K562 (cell line): ENCODE measurements at regions not wholly inside any gene's neighbourhood (a gene's known extent, or its start where the extent isn't known, plus 50 kb on each side); places are given as distances from the start of the nearest gene placed in this dataset.

ENCODE experiments used
- ATAC-seq: fragments of 200-7000 bp; cut with Tn5 transposase; 3 replicates; pipeline ENCODE4 v1.9.1; 2020; ENCODE audit warnings: moderate library complexity
- BruUV-seq: library from RNA; stranded (reverse); fragments of 400-500 nt; replicated peaks from 2 replicates; lab custom pipeline; 2021; lab: Mats Ljungman, UMichigan
- CTCF ChIA-PET: fragments of 300-600 bp; formaldehyde crosslinking; extraction: SDS; loops from one replicate; lab custom pipeline; 2021; ENCODE audit warnings: low intra/inter-chr PET ratio; lab: Yijun Ruan, JAX
- POLR2A ChIA-PET: fragments of 300-600, 350-650 bp; sonication (Branson Sonifier 250); formaldehyde crosslinking; extraction: SDS; loops from one replicate; lab custom pipeline; 2021; ENCODE audit warnings: antibody characterized with exemption, inconsistent platforms; lab: Yijun Ruan, JAX
- DNase-seq, 4 experiments: peaks; one replicate each; pipeline versions ENCODE4 v3.0.0 to v3.0.0-alpha.2; 2011 to 2018; ENCODE audit warnings: low spot score in 3 of 4, mixed read lengths in 3 of 4; ENCODE audit errors: extremely low read depth in 1 of 4
- FAIRE-seq: peaks from 2 replicates; lab custom pipeline; 2011; peaks lifted over from hg19 to GRCh38; lab: Jason Lieb, UNC
- H2AFZ ChIP-seq: 2 replicates; pipeline ENCODE4 v1.6.0; 2011; ENCODE audit warnings: low read depth, low read length, control low read depth, inconsistent platforms
- H3K27ac ChIP-seq: fragments of 200-600 bp; 3 replicates; pipeline ENCODE4 v1.8.0; 2011; ENCODE audit warnings: low read depth, mild to moderate bottlenecking, control low read depth, inconsistent platforms, low read length, moderate library complexity, mixed read lengths; ENCODE audit errors: extremely low read depth
- H3K27me3 ChIP-seq, 2 experiments: fragments of 300-600 bp in 1 of 2; 2 replicates in 1 of 2; 3 replicates in 1 of 2; pipeline versions ENCODE4 v1.6.0 to v1.8.0; 2011; ENCODE audit warnings: inconsistent platforms in 2 of 2, low read length in 2 of 2, mild to moderate bottlenecking in 1 of 2, mixed read lengths in 1 of 2, moderate library complexity in 1 of 2; ENCODE audit not compliant: control insufficient read depth in 2 of 2, insufficient read depth in 2 of 2
- H3K36me3 ChIP-seq: fragments of 300-600 bp; 3 replicates; pipeline ENCODE4 v1.8.0; 2011; ENCODE audit warnings: mild to moderate bottlenecking, low read length, inconsistent platforms; ENCODE audit not compliant: control insufficient read depth, insufficient read depth
- H3K4me1 ChIP-seq, 2 experiments: fragments of 200-600 bp in 1 of 2; replicated peaks in 1 of 2; 2 replicates in 1 of 2; 3 replicates in 1 of 2; pipeline versions ENCODE4 v1.5.1 to v1.8.0; 2011; ENCODE audit warnings: inconsistent platforms in 2 of 2, low read length in 2 of 2, mild to moderate bottlenecking in 1 of 2, mixed read lengths in 1 of 2, moderate library complexity in 1 of 2; ENCODE audit not compliant: control insufficient read depth in 2 of 2, insufficient read depth in 2 of 2
- H3K4me2 ChIP-seq: 2 replicates; pipeline ENCODE4 v1.6.1; 2011; ENCODE audit warnings: low read length, control low read depth, inconsistent platforms, mixed read lengths; ENCODE audit not compliant: insufficient read depth
- H3K4me3 ChIP-seq: fragments of 200-600 bp; sonication (generic), shearing (Covaris generic); 2 replicates; pipeline ENCODE4 v1.5.1; 2016; ENCODE audit warnings: control low read depth, inconsistent platforms
- H3K79me2 ChIP-seq: fragments of 200-600 bp; 3 replicates; pipeline ENCODE4 v1.8.0; 2011; ENCODE audit warnings: low read length, inconsistent platforms; ENCODE audit not compliant: control insufficient read depth, insufficient read depth
- H3K9ac ChIP-seq, 2 experiments: 2 replicates each; pipeline versions ENCODE4 v1.6.0 to v1.6.1; 2011; ENCODE audit warnings: low read depth in 2 of 2, low read length in 2 of 2, control low read depth in 1 of 2, inconsistent platforms in 1 of 2, mild to moderate bottlenecking in 1 of 2, mixed read lengths in 1 of 2; ENCODE audit not compliant: insufficient read depth in 1 of 2
- H3K9me1 ChIP-seq: one replicate; pipeline ENCODE4 v1.6.0; 2011; ENCODE audit warnings: inconsistent platforms, mild to moderate bottlenecking, low read length, moderate library complexity; ENCODE audit not compliant: control insufficient read depth, insufficient read depth
- H3K9me3 ChIP-seq: replicated peaks from 2 replicates; pipeline ENCODE4 v1.5.1; 2011; ENCODE audit warnings: low read depth, low read length, inconsistent platforms; ENCODE audit not compliant: control insufficient read depth, insufficient read depth
- H4K20me1 ChIP-seq: replicated peaks from 2 replicates; pipeline ENCODE4 v1.6.1; 2011; ENCODE audit warnings: low read length, inconsistent platforms, mixed read lengths; ENCODE audit not compliant: control insufficient read depth, insufficient read depth
- BRCA1 ChIP-seq, 2 experiments: fragments of 450-650 bp in 1 of 2; sonication (generic) in 1 of 2; formaldehyde crosslinking in 1 of 2; IDR thresholded peaks; 2 replicates each; pipeline versions ENCODE4 v1.5.0 to v1.6.1; 2017 to 2020; ENCODE audit warnings: mild to moderate bottlenecking in 1 of 2, missing genetic modification reagents in 1 of 2
- BRF1 ChIP-seq: IDR thresholded peaks from 3 replicates; pipeline ENCODE4 v1.6.1; 2011; ENCODE audit warnings: borderline replicate concordance, mild to moderate bottlenecking; ENCODE audit not compliant: insufficient read length; ENCODE audit errors: extremely low read depth
- C11orf30 ChIP-seq: fragments of 450-650 bp; IDR thresholded peaks from 2 replicates; pipeline ENCODE4 v1.6.1; 2016; ENCODE audit warnings: low read depth, mild to moderate bottlenecking
- DDX20 ChIP-seq: fragments of 450-650 bp; IDR thresholded peaks from 2 replicates; pipeline ENCODE4 v1.6.1; 2016; ENCODE audit warnings: missing genetic modification characterization, low read depth, mild to moderate bottlenecking, missing compliant biosample characterization, moderate library complexity
- ELF2 ChIP-seq: fragments of 250-450 bp; sonication (Bioruptor Pico); IDR thresholded peaks from 2 replicates; pipeline ENCODE4 v1.5.0; 2021; ENCODE audit warnings: mild to moderate bottlenecking
- HDAC1 ChIP-seq, 2 experiments: fragments of 450-650 bp; IDR thresholded peaks; 2 replicates each; pipeline ENCODE4 v1.6.1; 2016 to 2017; ENCODE audit warnings: inconsistent platforms in 1 of 2, mild to moderate bottlenecking in 1 of 2, moderate library complexity in 1 of 2
- MEF2D ChIP-seq: conservative IDR thresholded peaks from 2 replicates; pipeline ENCODE4 v1.6.1; 2016; ENCODE audit warnings: low read depth, missing genetic modification characterization, missing compliant biosample characterization
- NFIC ChIP-seq: fragments of 450-650 bp; IDR thresholded peaks from 2 replicates; pipeline ENCODE4 v1.6.1; 2017; ENCODE audit warnings: mild to moderate bottlenecking, inconsistent platforms
- POLR2H ChIP-seq: IDR thresholded peaks from 2 replicates; pipeline ENCODE4 v1.6.1; 2016; ENCODE audit warnings: missing genetic modification characterization, low read depth, mild to moderate bottlenecking, control low read depth, missing compliant biosample characterization, moderate library complexity
- RBM17 ChIP-seq: fragments of 200-400 bp; formaldehyde crosslinking; IDR thresholded peaks from 2 replicates; pipeline ENCODE4 v1.6.1; 2017; ENCODE audit warnings: low read depth, mild to moderate bottlenecking, low read length, borderline replicate concordance
- RCOR1 ChIP-seq, 2 experiments: IDR thresholded peaks; 2 replicates each; pipeline ENCODE4 v1.6.1; 2012; ENCODE audit warnings: low read depth in 2 of 2, low read length in 2 of 2, borderline replicate concordance in 1 of 2, improper control_type of control experiment in 1 of 2
- WHSC1 ChIP-seq: IDR thresholded peaks from one replicate; pipeline ENCODE4 v1.6.1; 2012; ENCODE audit warnings: low read length, control low read depth, inconsistent platforms
- ZBTB17 ChIP-seq: fragments of 450-650 bp; formaldehyde crosslinking; IDR thresholded peaks from 2 replicates; pipeline ENCODE4 v1.4.0; 2020; ENCODE audit warnings: mild to moderate bottlenecking
- ZFPM2 ChIP-seq: fragments of 250-450 bp; sonication (Bioruptor Pico); IDR thresholded peaks from 2 replicates; pipeline ENCODE4 v1.5.1; 2022; ENCODE audit warnings: mild to moderate bottlenecking
- ZNF586 ChIP-seq: fragments of 450-650 bp; formaldehyde crosslinking; conservative IDR thresholded peaks from 2 replicates; pipeline ENCODE4 v1.4.0; 2020; ENCODE audit warnings: mild to moderate bottlenecking, moderate library complexity
- ZNF644 ChIP-seq: fragments of 200-800 bp; sonication (Bioruptor generic); IDR thresholded peaks from 2 replicates; pipeline ENCODE4 v1.6.1; 2016; ENCODE audit warnings: low read depth, missing genetic modification characterization, missing compliant biosample characterization
- WGBS: fragments of 100-300 bp; shearing (Covaris generic); methylation state at CpG from one replicate; pipeline ENCODE4 v1.1.6; 2016; ENCODE audit warnings: low coverage, mixed read lengths; ENCODE audit not compliant: insufficient coverage; ENCODE audit errors: missing lambda C conversion rate; 5-methylcytosine and 5-hydroxymethylcytosine counted together
- in situ Hi-C: fragments of 300-500 bp; cut with MboI; formaldehyde crosslinking; loops from 4 replicates; pipeline ENCODE4 v1.15.0; 2018; ENCODE audit warnings: inconsistent platforms, mixed read lengths
- intact Hi-C: fragments of 100-400 bp; cut with micrococcal nuclease; formaldehyde crosslinking; loops from 2 replicates; pipeline ENCODE4 v1.14.2; 2022
- TF ChIP-seq, protein P1 (sequence below), 2 experiments: fragments of 250-450 bp in 1 of 2; fragments of 450-650 bp in 1 of 2; sonication (Bioruptor Pico) in 1 of 2; IDR thresholded peaks; 2 replicates each; pipeline versions ENCODE4 v1.6.1 to v1.8.0; 2016 to 2021; ENCODE audit warnings: mild to moderate bottlenecking in 2 of 2, moderate library complexity in 2 of 2, missing compliant biosample characterization in 1 of 2, missing genetic modification characterization in 1 of 2

DNA sequence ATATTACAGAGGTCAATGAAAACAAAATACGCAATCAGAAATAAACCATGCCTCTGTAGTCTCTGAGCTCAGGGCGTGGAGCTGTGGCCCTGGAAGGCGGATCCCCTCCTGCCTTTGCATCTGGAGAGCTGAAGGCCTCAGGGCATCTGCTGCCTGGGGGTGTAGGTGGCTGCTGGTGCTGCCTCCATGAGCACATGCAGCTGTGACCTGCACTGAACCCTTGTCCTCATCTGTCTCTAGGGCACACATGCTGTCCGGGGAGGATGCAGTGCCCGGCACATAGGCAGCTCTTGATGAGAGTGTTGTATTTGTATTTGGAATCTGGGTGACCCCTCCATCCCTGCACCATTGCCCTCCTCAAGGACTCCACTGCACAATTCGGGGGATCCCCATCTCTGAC, 185.7 kb downstream of the TEX29 start:
- no peaks in the 10 kb centered on the region for H3K79me2 ChIP-seq
- H3K36me3 ChIP-seq, result no peaks in the 10 kb centered on the region
- no peaks in the 10 kb centered on the region; a peak in 1 of 5 replicates for H3K4me1 ChIP-seq
- no peak overlapping the region for H3K9ac ChIP-seq
- H3K27me3 ChIP-seq, result peaks cover 0 to 28% of the 10 kb centered on the region in 2 experiments; a peak in 3 of 5 replicates
- intact Hi-C loops (no loop called here), in situ Hi-C loops (no loop called here)
- no peak for TF ChIP-seq POLR2H
- no peak for TF ChIP-seq MEF2D (tag)
- TF ChIP-seq ELF2 (CRISPR knock-in tag), result no peak
- TF ChIP-seq NFIC, result no peak
- TF ChIP-seq WHSC1, result no peak
- TF ChIP-seq ZFPM2, result no peak
- TF ChIP-seq ZNF644 (tag), result no peak
- no peak for TF ChIP-seq HDAC1 (IDR thresholded peaks at IDR 0.05)
- no peak for TF ChIP-seq C11orf30
- no peak for TF ChIP-seq DDX20 (tag)
- TF ChIP-seq BRF1, result no peak
- TF ChIP-seq RBM17, result no peak
- TF ChIP-seq BRCA1 (IDR thresholded peaks at IDR 0.05), result no peak
- no peak for TF ChIP-seq BRCA1 (CRISPR knock-in tag; IDR thresholded peaks at IDR 0.05)
- no peak for TF ChIP-seq ZBTB17 (CRISPR knock-in tag)
- TF ChIP-seq ZNF586, result no peak
- TF ChIP-seq, protein P1, sequence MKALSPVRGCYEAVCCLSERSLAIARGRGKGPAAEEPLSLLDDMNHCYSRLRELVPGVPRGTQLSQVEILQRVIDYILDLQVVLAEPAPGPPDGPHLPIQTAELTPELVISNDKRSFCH (CRISPR knock-in tag; IDR thresholded peaks at IDR 0.05), result no peak
- TF ChIP-seq, protein P1 (tag; IDR thresholded peaks at IDR 0.05), result no peak
- no peak for TF ChIP-seq RCOR1 (IDR thresholded peaks at IDR 0.05; ENCODE audit: borderline replicate concordance in 1 of 2, low read depth in 2 of 2, low read length in 2 of 2)
- H3K4me3 ChIP-seq, result no peak overlapping the region
- no peak overlapping the region for H3K4me2 ChIP-seq
- no peak overlapping the region for H3K27ac ChIP-seq
- BruUV-seq, result no TSS peak
- H3K9me1 ChIP-seq, result no peaks in the 10 kb centered on the region
- no peak for ATAC-seq
- no peak overlapping the region for H2AFZ ChIP-seq
- no peaks in the 10 kb centered on the region for H3K9me3 ChIP-seq
- POLR2A ChIA-PET, result interaction anchor here (0.7 kb wide), 1 partner anchor 81 kb away, joined by 3 read pairs; no protein-coding TSS in a partner anchor
- CTCF ChIA-PET, result no interaction called here
- no peaks in the 10 kb centered on the region for H4K20me1 ChIP-seq
- WGBS, result 0% methylated on average over 4 of the region's 6 CpGs
- no peak for DNase-seq
- FAIRE-seq, result no peak
